HepG2 (cell line): ENCODE measurements at regions not wholly inside any gene's neighbourhood (a gene's known extent, or its start where the extent isn't known, plus 50 kb on each side); places are given as distances from the start of the nearest gene placed in this dataset.

Experiments used
- CEBPB ChIP-seq: IDR thresholded peaks from 2 replicates; pipeline ENCODE4 v1.6.1; 2011; ENCODE audit warnings: low read depth, low read length, improper control_type of control experiment, borderline replicate concordance
- ERF ChIP-seq: IDR thresholded peaks from 2 replicates; pipeline ENCODE4 v1.6.1; 2018; ENCODE audit warnings: missing biosample characterization, missing genetic modification reagents
- RBM39 ChIP-seq: fragments of 200-400 bp; formaldehyde crosslinking; IDR thresholded peaks from one replicate; pipeline ENCODE4 v1.6.1; 2018; ENCODE audit warnings: antibody characterized with exemption, mild to moderate bottlenecking, low read depth, low read length; ENCODE audit not compliant: poor library complexity, severe bottlenecking
- TF ChIP-seq, protein P1 (sequence below): sonication (generic); formaldehyde crosslinking; IDR thresholded peaks from 2 replicates; pipeline ENCODE4 v1.5.0; 2020; ENCODE audit warnings: mild to moderate bottlenecking, missing genetic modification reagents, moderate library complexity

DNA sequence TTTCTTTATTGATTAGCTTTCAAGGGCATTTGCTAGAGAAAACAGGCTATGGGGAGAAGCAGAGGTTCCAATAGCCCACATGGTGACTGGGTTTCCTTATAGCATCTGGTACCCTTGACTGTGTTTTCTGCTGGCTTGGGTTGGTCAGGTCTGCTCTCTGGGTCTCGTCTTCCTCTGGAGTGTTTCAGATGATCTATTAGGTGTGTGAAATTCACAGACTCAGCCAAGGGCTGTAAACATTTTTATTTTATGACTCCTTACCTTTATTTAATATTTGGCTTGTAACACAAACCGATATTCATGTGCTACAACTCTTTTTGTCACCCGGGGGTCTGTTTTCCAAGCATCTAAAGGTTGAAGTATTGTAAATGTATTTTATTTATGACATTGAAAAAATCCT, 338.9 kb downstream of the GADD45G start:
- TF ChIP-seq RBM39 (no peak), CEBPB (no peak), ERF (CRISPR knock-in tag) (no peak)
- TF ChIP-seq, protein P1, sequence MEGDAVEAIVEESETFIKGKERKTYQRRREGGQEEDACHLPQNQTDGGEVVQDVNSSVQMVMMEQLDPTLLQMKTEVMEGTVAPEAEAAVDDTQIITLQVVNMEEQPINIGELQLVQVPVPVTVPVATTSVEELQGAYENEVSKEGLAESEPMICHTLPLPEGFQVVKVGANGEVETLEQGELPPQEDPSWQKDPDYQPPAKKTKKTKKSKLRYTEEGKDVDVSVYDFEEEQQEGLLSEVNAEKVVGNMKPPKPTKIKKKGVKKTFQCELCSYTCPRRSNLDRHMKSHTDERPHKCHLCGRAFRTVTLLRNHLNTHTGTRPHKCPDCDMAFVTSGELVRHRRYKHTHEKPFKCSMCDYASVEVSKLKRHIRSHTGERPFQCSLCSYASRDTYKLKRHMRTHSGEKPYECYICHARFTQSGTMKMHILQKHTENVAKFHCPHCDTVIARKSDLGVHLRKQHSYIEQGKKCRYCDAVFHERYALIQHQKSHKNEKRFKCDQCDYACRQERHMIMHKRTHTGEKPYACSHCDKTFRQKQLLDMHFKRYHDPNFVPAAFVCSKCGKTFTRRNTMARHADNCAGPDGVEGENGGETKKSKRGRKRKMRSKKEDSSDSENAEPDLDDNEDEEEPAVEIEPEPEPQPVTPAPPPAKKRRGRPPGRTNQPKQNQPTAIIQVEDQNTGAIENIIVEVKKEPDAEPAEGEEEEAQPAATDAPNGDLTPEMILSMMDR (CRISPR knock-in tag): no peak
